Astrocyte of the spinal cord (primary cell): ENCODE measurements at regions not wholly inside any gene's neighbourhood (a gene's known extent, or its start where the extent isn't known, plus 50 kb on each side); places are given as distances from the start of the nearest gene placed in this dataset.

ENCODE experiments used
- DNase-seq: peaks from one replicate; pipeline ENCODE4 v3.0.0; 2011; ENCODE audit warnings: low read depth, low spot score
- H3K4me3 ChIP-seq: 2 replicates; pipeline ENCODE4 v1.5.1; 2011; ENCODE audit warnings: low read depth, mild to moderate bottlenecking, low read length, moderate library complexity
- in situ Hi-C: cut with HindIII; loops from 2 replicates; pipeline ENCODE4 v1.10.0; 2017; ENCODE audit warnings: low sequenced_read_pairs
- TF ChIP-seq, protein P1 (sequence below): IDR thresholded peaks from 2 replicates; pipeline ENCODE4 v1.5.1; 2012; ENCODE audit warnings: low read depth, mild to moderate bottlenecking, low read length, inconsistent platforms

DNA sequence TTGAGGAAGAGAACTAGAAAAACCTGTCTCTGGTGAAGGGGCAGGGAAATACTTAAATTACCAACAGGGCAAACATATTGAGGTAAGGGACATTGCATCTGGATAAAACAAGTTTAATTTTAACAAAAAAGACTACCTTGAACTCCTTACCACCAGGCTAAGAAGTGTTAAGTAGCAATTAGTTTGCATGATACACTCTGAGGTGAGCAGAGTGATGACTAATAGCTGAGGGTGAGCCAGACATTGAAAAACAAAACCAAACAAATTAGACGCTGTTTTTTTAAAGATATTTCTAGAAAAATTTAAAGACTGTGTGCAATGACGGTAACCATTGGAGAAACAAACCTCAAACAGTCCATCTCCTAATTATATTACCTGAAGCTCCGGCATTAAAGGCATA, 105.9 kb downstream of the ANKRD7 start:
- no peak for DNase-seq
- in situ Hi-C loops = no loop called here
- H3K4me3 ChIP-seq = no peak overlapping the region
- TF ChIP-seq, protein P1, sequence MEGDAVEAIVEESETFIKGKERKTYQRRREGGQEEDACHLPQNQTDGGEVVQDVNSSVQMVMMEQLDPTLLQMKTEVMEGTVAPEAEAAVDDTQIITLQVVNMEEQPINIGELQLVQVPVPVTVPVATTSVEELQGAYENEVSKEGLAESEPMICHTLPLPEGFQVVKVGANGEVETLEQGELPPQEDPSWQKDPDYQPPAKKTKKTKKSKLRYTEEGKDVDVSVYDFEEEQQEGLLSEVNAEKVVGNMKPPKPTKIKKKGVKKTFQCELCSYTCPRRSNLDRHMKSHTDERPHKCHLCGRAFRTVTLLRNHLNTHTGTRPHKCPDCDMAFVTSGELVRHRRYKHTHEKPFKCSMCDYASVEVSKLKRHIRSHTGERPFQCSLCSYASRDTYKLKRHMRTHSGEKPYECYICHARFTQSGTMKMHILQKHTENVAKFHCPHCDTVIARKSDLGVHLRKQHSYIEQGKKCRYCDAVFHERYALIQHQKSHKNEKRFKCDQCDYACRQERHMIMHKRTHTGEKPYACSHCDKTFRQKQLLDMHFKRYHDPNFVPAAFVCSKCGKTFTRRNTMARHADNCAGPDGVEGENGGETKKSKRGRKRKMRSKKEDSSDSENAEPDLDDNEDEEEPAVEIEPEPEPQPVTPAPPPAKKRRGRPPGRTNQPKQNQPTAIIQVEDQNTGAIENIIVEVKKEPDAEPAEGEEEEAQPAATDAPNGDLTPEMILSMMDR = no peak

DNA sequence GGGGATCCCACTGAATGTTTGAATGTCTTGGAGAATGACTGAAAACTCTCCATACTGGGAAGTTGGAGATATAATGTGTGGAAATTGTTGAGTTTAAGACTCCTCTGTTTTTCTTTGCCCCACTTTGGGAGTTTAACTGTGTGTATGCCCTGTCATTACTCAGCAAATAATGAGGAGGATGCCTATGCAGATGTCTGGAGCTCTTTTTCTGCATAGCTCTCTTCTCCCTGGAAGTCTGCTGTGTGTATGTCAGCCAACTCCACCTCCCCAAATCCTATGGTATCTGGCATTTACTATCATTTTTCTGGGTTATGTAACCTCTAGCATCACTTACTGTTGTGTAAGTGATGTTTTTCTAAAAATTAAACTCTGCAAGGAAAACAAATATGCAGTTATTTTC, 122.2 kb downstream of the ANKRD7 start:
- no peak overlapping the region for H3K4me3 ChIP-seq
- in situ Hi-C loops = no loop called here
- TF ChIP-seq, protein P1 = no peak
- DNase-seq = no peak

DNA sequence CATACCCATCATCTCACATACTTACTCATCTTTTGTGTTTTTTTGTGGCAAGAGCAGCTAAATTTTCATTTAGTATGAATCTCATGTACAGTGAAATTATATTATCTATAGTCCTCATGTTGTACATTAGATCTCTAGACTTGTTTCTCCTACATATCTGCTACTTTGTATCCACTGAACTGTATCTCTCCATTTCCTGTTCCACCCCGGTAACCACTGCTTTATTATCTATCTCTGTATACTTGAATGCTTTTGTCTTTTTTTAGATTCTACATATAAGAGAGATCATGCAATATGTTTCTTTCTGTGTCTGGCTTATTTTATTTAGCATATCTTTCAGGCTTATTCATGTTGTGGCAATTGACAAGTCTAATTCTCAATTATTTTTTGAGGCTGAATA, 125.1 kb downstream of the ANKRD7 start:
- H3K4me3 ChIP-seq = no peak overlapping the region
- no peak for DNase-seq
- in situ Hi-C loops = no loop called here
- TF ChIP-seq, protein P1 = no peak

- DNase-seq = no peak
- in situ Hi-C loops = no loop called here
- no peak overlapping the region for H3K4me3 ChIP-seq
- TF ChIP-seq, protein P1 = no peak
Observed at GRCh38 chr7:118350260-118350659, 125.8 kb downstream of the ANKRD7 start.

- in situ Hi-C loops = no loop called here
- peak; percentile 46 for DNase-seq
- TF ChIP-seq, protein P1 = peak; percentile 29
- no peak overlapping the region for H3K4me3 ChIP-seq
Observed at GRCh38 chr7:118352867-118353453, 128.5 kb downstream of the ANKRD7 start.

GRCh38 chr7:118366363-118366762, 141.9 kb downstream of the ANKRD7 start:
- TF ChIP-seq, protein P1 = no peak
- no peak overlapping the region for H3K4me3 ChIP-seq
- in situ Hi-C loops = no loop called here
- DNase-seq = no peak

GRCh38 chr7:118368958-118369357, 144.5 kb downstream of the ANKRD7 start:
- H3K4me3 ChIP-seq = no peak overlapping the region
- no peak for DNase-seq
- TF ChIP-seq, protein P1 = no peak
- in situ Hi-C loops = no loop called here
